GM12878 (cell line): ENCODE measurements at regions not wholly inside any gene's neighbourhood (a gene's known extent, or its start where the extent isn't known, plus 50 kb on each side); places are given as distances from the start of the nearest gene placed in this dataset.

Experiments
- ATAC-seq: fragments of 200-7000 bp; cut with Tn5 transposase; 3 replicates; pipeline ENCODE4 v1.9.1; 2020; ENCODE audit warnings: mild to moderate bottlenecking, moderate library complexity
- BruUV-seq: library from RNA; stranded (reverse); fragments of 400-500 nt; replicated peaks from 2 replicates; lab custom pipeline; 2021; lab: Mats Ljungman, UMichigan
- CTCF ChIA-PET: fragments of 300-600 bp; sonication (Branson Sonifier 250); formaldehyde crosslinking; extraction: SDS; loops from one replicate; lab custom pipeline; 2021; ENCODE audit warnings: inconsistent platforms; lab: Yijun Ruan, JAX
- POLR2A ChIA-PET: fragments of 350-600 bp; formaldehyde crosslinking; extraction: SDS; loops from one replicate; lab custom pipeline; 2021; ENCODE audit warnings: inconsistent platforms; lab: Charles Lee
- RAD21 ChIA-PET: fragments of 300-600 bp; sonication (Branson Sonifier 250); formaldehyde crosslinking; loops from one replicate; lab custom pipeline; 2023; ENCODE audit warnings: antibody characterized with exemption; ENCODE audit not compliant: unreplicated experiment; lab: Charles Lee
- SMC1A ChIA-PET: fragments of 300-600 bp; sonication (Branson Sonifier 250); formaldehyde crosslinking; loops from one replicate; lab custom pipeline; 2023; ENCODE audit not compliant: unreplicated experiment, uncharacterized antibody; lab: Charles Lee
- DNase-seq: peaks from one replicate; pipeline ENCODE4 v3.0.0-alpha.2; 2011; ENCODE audit warnings: low read depth, low spot score
- FAIRE-seq: peaks from 3 replicates; lab custom pipeline; 2011; peaks lifted over from hg19 to GRCh38; lab: Jason Lieb, UNC
- H2AFZ ChIP-seq: 2 replicates; pipeline ENCODE4 v1.6.0; 2011; ENCODE audit warnings: low read depth, low read length, control low read depth; ENCODE audit not compliant: control insufficient read depth
- H3K27ac ChIP-seq: 2 replicates; pipeline ENCODE4 v1.5.1; 2011; ENCODE audit warnings: control low read depth; ENCODE audit not compliant: control insufficient read depth, insufficient read depth
- H3K27me3 ChIP-seq, 2 experiments: replicated peaks in 1 of 2; 2 replicates each; pipeline versions ENCODE4 v1.6.0 to v1.6.1; 2011; ENCODE audit warnings: low read length in 1 of 2; ENCODE audit not compliant: control insufficient read depth in 2 of 2, insufficient read depth in 2 of 2
- H3K36me3 ChIP-seq, 2 experiments: 2 replicates each; pipeline ENCODE4 v1.5.1; 2011; ENCODE audit warnings: low read length in 1 of 2; ENCODE audit not compliant: control insufficient read depth in 2 of 2, insufficient read depth in 2 of 2
- H3K4me1 ChIP-seq: 2 replicates; pipeline ENCODE4 v1.6.1; 2011; ENCODE audit warnings: mild to moderate bottlenecking, low read length, moderate library complexity, mixed read lengths; ENCODE audit not compliant: control insufficient read depth, insufficient read depth
- H3K4me2 ChIP-seq: 2 replicates; pipeline ENCODE4 v1.6.0; 2011; ENCODE audit warnings: control low read depth; ENCODE audit not compliant: control insufficient read depth, insufficient read depth
- H3K4me3 ChIP-seq: fragments of 200-600 bp; sonication (generic); 2 replicates; pipeline ENCODE4 v1.5.1; 2016
- H3K79me2 ChIP-seq: 2 replicates; pipeline ENCODE4 v1.6.0; 2011; ENCODE audit warnings: low read length; ENCODE audit not compliant: control insufficient read depth, insufficient read depth
- H3K9ac ChIP-seq: 2 replicates; pipeline ENCODE4 v1.8.0; 2011; ENCODE audit warnings: low read length, control low read depth, mixed read lengths; ENCODE audit not compliant: control insufficient read depth, insufficient read depth
- H3K9me3 ChIP-seq: replicated peaks from 3 replicates; pipeline ENCODE4 v1.5.1; 2011; ENCODE audit warnings: mild to moderate bottlenecking, low read length; ENCODE audit not compliant: control insufficient read depth, insufficient read depth
- H4K20me1 ChIP-seq: 2 replicates; pipeline ENCODE4 v1.6.0; 2011; ENCODE audit not compliant: control insufficient read depth, insufficient read depth
- KAT2A ChIP-seq: conservative IDR thresholded peaks from 2 replicates; pipeline ENCODE4 v1.6.1; 2011; ENCODE audit warnings: low read depth, low read length; ENCODE audit not compliant: control insufficient read depth
- MXI1 ChIP-seq: fragments of 150-350 bp; IDR thresholded peaks from 2 replicates; pipeline ENCODE4 v1.6.1; 2011; ENCODE audit warnings: low read depth, mild to moderate bottlenecking, inconsistent platforms, low read length, improper control_type of control experiment
- MYC ChIP-seq: IDR thresholded peaks from 2 replicates; pipeline ENCODE4 v1.6.1; 2011; ENCODE audit warnings: mild to moderate bottlenecking, low read length, moderate library complexity, inconsistent platforms; ENCODE audit not compliant: insufficient read depth, insufficient replicate concordance, insufficient read length, severe bottlenecking
- POU2F2 ChIP-seq: IDR thresholded peaks from 3 replicates; pipeline ENCODE4 v1.6.1; 2011; ENCODE audit warnings: low read depth, mild to moderate bottlenecking, low read length, borderline replicate concordance
- RB1 ChIP-seq: fragments of 450-650 bp; formaldehyde crosslinking; IDR thresholded peaks from 2 replicates; pipeline ENCODE4 v1.6.1; 2017; ENCODE audit warnings: mild to moderate bottlenecking, borderline replicate concordance
- TCF3 ChIP-seq: IDR thresholded peaks from 2 replicates; pipeline ENCODE4 v1.6.1; 2012; ENCODE audit warnings: low read depth, mild to moderate bottlenecking, low read length, borderline replicate concordance; ENCODE audit not compliant: insufficient read depth
- TCF7 ChIP-seq: IDR thresholded peaks from 2 replicates; pipeline ENCODE4 v1.6.1; 2014; ENCODE audit warnings: antibody characterized with exemption, borderline replicate concordance
- WGBS: methylation state at CpG from one replicate; pipeline ENCODE4 v1.1.6; 2016; ENCODE audit warnings: low lambda C conversion rate; ENCODE audit not compliant: insufficient replicate concordance, insufficient coverage; ENCODE audit errors: missing lambda C conversion rate; 5-methylcytosine and 5-hydroxymethylcytosine counted together
- in situ Hi-C: fragments of 300-500 bp; cut with MboI; formaldehyde crosslinking; loops from 9 replicates; pipeline ENCODE4 v1.14.3; 2018; ENCODE audit warnings: mixed read lengths
- intact Hi-C: fragments of 100-400 bp; cut with micrococcal nuclease; formaldehyde crosslinking; loops from one replicate; pipeline ENCODE4 v1.14.2; 2022; ENCODE audit not compliant: unreplicated experiment
- TF ChIP-seq, protein P1 (sequence below): fragments of 450-650 bp; IDR thresholded peaks from 2 replicates; pipeline ENCODE4 v1.6.1; 2017; ENCODE audit warnings: mild to moderate bottlenecking, moderate library complexity

DNA sequence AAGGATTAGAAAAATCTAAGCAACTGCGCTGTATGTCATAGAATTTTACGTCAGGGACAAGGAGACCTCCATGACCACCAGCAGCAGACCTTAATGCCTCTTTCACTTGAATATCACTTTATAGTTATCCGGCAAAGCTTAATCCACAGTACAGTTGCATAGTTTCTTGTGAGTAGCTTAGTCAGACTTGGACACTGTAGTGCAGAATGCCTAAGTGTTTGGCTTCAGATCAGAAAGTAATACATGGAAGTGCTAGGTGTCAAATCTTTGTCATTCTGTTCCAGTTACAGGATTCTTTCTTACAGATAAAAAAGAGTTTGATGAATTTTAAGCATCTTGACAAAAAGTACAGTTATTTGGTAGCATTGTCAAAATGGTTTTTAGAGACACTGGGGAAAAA, 239.9 kb upstream of the PAPPA start:
- RAD21 ChIA-PET, result no interaction called here
- Histone ChIP-seq H2AFZ (no peak overlapping the region), H4K20me1 (no peaks in the 10 kb centered on the region), H3K79me2 (no peaks in the 10 kb centered on the region), H3K4me1 (no peaks in the 10 kb centered on the region), H3K4me2 (no peak overlapping the region), H3K27ac (no peak overlapping the region), H3K36me3 (no peaks in the 10 kb centered on the region), H3K4me3 (no peak overlapping the region), H3K27me3 (no peaks in the 10 kb centered on the region), H3K9me3 (no peaks in the 10 kb centered on the region), H3K9ac (no peak overlapping the region)
- DNase-seq (no peak), FAIRE-seq (no peak), ATAC-seq (no peak)
- no TSS peak for BruUV-seq
- CTCF ChIA-PET, result no interaction called here
- intact Hi-C loops (no loop called here), in situ Hi-C loops (no loop called here)
- no peak for TF ChIP-seq POU2F2
- no peak for TF ChIP-seq MYC
- TF ChIP-seq KAT2A, result no peak
- no peak for TF ChIP-seq TCF7
- no peak for TF ChIP-seq RB1
- TF ChIP-seq, protein P1, sequence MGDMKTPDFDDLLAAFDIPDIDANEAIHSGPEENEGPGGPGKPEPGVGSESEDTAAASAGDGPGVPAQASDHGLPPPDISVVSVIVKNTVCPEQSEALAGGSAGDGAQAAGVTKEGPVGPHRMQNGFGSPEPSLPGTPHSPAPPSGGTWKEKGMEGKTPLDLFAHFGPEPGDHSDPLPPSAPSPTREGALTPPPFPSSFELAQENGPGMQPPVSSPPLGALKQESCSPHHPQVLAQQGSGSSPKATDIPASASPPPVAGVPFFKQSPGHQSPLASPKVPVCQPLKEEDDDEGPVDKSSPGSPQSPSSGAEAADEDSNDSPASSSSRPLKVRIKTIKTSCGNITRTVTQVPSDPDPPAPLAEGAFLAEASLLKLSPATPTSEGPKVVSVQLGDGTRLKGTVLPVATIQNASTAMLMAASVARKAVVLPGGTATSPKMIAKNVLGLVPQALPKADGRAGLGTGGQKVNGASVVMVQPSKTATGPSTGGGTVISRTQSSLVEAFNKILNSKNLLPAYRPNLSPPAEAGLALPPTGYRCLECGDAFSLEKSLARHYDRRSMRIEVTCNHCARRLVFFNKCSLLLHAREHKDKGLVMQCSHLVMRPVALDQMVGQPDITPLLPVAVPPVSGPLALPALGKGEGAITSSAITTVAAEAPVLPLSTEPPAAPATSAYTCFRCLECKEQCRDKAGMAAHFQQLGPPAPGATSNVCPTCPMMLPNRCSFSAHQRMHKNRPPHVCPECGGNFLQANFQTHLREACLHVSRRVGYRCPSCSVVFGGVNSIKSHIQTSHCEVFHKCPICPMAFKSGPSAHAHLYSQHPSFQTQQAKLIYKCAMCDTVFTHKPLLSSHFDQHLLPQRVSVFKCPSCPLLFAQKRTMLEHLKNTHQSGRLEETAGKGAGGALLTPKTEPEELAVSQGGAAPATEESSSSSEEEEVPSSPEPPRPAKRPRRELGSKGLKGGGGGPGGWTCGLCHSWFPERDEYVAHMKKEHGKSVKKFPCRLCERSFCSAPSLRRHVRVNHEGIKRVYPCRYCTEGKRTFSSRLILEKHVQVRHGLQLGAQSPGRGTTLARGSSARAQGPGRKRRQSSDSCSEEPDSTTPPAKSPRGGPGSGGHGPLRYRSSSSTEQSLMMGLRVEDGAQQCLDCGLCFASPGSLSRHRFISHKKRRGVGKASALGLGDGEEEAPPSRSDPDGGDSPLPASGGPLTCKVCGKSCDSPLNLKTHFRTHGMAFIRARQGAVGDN, result no peak
- no peak for TF ChIP-seq MXI1
- no peak for TF ChIP-seq TCF3
- WGBS, result 52% methylated on average over 3 of the region's 3 CpGs
- POLR2A ChIA-PET, result no interaction called here
- SMC1A ChIA-PET, result no interaction called here
